Femur (tissue), 1 donor: ENCODE measurements at regions not wholly inside any gene's neighbourhood (a gene's known extent, or its start where the extent isn't known, plus 50 kb on each side); places are given as distances from the start of the nearest gene placed in this dataset.
"Not testable (repeated sequence)": the region's sequence is repeated elsewhere in the genome, so short reads cannot be mapped to it uniquely, and the experiment has no call there.

Experiments used
- DNase-seq: peaks from one replicate; pipeline ENCODE4 v3.0.0-alpha.2; 2017

DNA sequence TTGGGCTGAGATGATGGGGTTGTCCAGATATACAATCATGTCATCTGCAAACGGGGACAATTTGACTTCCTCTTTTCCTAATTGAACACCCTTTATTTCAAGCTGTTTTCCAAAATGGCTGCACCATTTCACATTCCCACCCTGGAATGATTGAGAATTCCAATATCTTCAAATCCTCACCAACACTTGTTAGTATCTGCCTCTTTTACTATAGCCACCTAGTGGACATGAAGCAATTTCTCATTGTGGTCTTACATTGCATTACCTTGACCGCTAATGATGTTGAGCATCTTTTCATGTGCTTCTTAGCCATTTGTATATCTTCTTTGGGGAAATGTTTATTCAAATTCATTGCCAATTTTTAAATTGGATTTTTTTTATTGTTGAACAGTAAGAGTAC lies 364.8 kb downstream of the SMARCA1 start:
- DNase-seq, result no peak

DNA sequence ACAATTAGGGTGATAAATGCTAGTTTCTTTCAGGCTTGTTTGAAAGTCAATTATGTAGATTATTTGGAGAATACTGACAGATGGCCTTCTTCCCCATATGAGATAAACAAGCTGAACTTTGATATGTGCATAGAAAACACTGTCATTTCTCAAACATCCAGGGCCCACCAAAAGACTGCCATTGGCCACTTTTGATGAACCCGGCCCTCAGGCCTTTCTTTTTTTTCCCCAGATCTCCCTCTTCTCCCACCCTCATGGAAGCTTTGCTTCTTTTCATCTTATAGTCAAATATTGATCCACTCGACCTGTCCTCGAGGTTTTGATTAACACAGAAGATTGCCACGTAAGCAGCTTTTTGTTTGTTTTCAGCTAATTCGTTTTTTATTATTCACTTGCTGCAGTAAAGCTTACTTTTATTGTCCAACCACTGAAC lies 377.4 kb downstream of the SMARCA1 start:
- DNase-seq, result no peak

DNA sequence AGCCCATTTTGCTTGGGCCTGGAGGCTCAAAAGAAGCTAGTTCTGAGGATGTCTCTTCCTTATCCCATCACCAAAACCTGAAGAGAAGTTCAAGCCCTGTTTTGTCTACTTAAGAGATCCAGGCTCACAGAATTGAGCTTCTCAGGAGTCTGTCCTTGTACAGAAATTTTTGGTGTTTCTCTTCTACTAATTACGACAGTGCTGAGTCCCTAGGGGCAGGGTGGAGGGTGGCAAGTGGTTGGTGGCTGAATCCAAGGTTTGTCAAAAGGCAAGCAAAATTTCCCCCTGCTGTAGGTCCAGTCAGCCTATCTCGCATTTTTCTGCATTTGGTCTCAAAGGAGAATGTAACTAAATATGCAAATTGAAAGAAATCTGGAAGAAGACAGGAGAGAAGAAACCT lies 377.9 kb downstream of the SMARCA1 start:
- no peak for DNase-seq

GRCh38 chrX:129144172-129145038 lies 378.9 kb downstream of the SMARCA1 start:
- no peak for DNase-seq

GRCh38 chrX:129139837-129140598 lies 383.3 kb downstream of the SMARCA1 start:
- no peak for DNase-seq

DNA sequence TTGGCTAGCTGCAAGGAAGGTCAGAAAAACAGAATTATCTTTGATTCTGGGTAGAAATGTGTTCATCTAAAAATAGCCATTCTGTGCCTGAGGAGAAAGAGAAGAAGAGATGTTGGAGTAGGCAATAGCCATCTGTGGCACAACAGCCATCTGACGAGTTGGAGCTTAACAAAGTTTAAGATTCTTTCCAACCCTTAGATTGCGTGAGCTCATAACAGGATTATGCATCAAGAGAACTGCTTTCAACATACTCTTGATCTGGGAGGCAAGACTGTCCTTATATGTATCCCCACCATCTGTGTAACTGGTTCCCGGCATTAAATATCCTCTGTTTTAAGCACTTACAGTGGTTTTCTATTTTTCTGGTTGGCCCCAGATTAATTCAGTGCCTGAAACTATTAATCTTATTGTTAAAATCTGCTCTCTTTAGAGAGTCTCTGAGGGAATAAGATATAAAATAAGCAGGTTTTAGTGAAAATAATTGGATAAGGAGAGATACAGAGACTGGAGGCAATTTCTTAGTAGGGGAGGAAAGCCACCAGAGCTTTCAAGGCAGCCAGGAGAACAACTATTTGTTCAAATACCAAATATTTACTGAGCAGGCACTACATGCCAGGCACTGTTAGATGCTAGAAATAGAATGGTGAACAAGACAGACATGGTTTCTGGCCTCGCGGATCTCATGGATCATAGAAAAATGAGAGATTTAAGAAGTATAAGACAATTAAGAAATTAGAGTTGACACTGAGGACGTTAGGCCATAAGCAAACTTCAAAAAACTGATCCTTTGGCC lies 398.0 kb downstream of the SMARCA1 start:
- DNase-seq, result no peak

DNA sequence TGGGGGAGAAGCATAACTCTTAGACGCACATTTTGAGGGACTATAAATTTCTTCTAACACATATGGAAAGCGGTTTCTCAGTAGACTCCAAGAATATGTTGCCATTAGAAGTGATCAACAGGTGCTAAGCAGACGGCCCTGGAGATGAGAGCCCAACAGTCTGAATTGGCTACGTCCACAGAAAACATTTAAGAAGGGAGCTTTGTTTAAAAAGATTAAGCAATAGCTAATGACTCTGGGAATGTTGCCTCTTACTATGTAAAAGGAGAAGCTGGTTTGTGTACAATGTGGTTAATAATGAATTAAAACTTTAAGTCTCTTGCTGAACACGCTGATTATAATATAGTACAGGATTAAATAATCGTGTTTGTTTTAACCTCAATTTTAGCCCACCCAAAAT lies 399.5 kb downstream of the SMARCA1 start:
- no peak for DNase-seq

- DNase-seq, result no peak
Measured at GRCh38 chrX:129116676-129117470, 406.4 kb downstream of the SMARCA1 start.

- DNase-seq, result no peak
Measured at GRCh38 chrX:129115935-129116334, 407.4 kb downstream of the SMARCA1 start.

DNA sequence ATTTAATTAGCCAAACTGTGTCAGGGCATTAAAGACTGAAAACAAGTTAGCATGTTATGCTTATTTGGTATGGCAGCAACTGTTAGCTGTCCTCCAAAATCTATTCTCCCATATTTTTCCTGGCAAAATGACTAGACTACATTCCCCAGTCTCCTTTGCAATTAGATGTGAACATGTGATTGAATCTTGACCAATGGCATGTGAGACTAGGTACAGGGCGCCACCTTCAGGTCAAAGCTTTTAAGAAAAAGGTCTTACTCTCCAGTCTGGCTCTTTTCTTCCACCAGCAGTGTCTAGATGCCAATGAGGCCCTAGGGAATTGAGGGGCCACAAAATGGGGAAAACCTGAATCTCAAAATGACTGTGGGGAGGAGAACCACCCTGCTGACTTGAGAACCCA lies 408.2 kb downstream of the SMARCA1 start:
- DNase-seq, result no peak

DNA sequence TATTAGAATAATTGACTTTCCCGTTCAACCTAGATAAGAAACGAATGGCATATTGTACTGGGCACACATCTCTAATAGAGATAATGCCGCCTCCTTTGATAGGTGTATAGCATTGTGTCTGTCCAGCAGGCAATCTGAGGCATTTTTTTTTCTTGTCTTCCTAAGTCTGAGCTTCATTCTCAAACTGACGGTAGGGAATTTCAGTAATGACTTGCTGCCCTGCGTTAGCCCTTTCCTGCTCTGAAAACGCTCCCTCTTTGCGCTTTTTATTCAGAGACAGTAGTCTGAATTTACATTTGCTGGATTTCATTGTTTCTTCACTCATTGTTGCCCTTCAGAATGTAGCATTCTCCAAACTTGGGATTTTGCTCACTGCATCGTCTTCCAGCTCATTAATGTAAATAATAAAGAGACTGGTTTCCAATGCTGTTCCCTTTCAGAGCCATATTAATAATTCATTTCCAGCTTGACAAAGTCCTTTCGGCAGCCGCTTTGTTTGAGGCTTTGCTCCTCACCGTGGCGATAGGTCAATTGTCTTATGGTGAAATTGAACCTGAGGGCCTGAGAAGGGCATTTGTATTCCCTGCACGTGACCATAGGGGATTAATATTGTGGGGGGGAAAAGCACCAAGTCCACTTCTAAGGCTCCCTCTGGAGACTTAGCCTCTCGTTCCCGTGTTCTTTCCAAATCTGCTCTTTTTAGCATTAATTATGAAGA lies 412.1 kb downstream of the SMARCA1 start:
- DNase-seq, result no peak

GRCh38 chrX:129108936-129109335 lies 414.4 kb downstream of the SMARCA1 start:
- no peak for DNase-seq

- no peak for DNase-seq
Measured at GRCh38 chrX:129099207-129099606, 424.1 kb downstream of the SMARCA1 start.

DNA sequence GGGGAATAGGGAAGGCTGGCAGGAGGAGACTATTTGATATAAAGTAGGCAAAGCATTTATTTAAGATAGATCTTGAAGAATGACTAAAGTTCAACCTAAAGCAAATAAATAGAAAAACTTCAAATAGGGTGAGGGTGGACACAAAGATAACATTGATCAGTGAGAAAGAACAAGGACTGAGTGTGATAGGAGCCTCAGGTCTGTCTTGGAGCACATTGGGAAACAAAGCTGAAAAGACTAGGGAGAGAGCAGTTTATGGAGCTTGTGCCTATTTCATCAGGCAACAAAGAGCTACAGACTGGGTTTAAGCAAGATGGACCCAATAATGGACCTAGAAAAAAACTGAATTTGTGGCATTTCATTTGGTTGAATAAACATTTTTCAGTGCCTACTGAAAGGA lies 425.6 kb downstream of the SMARCA1 start:
- DNase-seq, result no peak

DNA sequence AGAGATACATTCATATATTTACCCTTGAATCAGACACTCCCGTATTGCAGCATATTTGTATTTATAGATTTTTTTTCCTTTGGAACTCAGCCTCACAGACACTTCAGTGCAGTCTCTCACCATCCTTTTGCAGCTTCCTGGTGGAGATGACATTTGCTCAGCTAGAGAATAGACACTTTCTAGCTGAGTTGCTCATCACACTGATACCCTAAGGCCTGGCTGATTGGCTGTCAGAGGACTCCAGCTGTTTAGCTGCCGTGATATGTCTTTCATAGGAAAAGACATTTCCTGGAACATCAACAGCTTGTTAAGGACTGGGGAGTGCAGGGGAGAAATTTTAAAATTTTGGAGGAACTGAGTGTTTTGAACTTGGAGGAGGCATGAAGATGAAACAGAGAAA lies 429.6 kb downstream of the SMARCA1 start:
- DNase-seq, result no peak

GRCh38 chrX:129092757-129093156 lies 430.5 kb downstream of the SMARCA1 start:
- DNase-seq, result no peak

GRCh38 chrX:129092242-129092641 lies 431.0 kb downstream of the SMARCA1 start:
- no peak for DNase-seq

GRCh38 chrX:129091097-129091496 lies 432.2 kb downstream of the SMARCA1 start:
- DNase-seq, result no peak

DNA sequence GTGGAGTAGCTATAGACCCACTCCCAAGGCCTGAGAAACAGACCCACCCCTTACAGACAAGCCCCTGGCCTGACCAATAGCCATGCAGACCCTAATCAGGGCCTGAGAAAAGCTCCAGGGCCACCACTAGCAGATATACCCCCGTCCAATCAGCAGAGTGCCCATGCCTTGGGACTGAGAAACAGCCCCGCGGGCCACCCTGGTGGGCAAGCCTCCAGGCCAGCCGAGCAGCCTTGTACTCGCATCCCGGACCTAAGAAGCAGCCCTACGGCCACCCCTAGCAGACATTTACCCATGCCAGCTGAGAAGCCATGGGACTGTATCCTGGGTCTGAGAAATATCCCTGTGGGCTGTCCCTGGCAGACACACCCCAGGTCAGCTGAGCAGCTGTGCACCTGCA lies 436.5 kb downstream of the SMARCA1 start:
- no peak for DNase-seq

DNA sequence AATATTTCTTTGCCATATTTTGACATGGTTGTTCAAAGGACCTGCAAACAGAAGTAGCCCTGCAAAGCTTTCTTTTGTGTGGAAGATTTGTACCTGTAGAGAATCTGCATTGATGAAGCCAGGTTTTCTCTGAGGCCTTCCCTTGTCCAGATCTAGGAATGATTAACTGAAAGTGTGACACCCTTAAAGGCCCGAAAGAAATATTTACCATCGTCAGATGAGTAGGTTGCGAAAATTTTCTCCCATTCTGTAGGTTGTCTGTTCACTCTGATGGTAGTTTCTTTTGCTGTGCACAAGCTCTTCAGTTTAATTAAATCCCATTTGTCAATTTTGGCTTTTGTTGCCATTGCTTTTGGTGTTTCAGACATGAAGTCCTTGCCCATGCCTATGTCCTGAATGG lies 439.0 kb downstream of the SMARCA1 start:
- DNase-seq, result not testable (repeated sequence)

GRCh38 chrX:129077424-129078170 lies 445.7 kb downstream of the SMARCA1 start:
- peak; percentile 28 for DNase-seq
